ENCODE measurements at regions not wholly inside any gene's neighbourhood (a gene's known extent, or its start where the extent isn't known, plus 50 kb on each side); places are given as distances from the start of the nearest gene placed in this dataset.

- TF ChIP-seq POLR2A (IDR thresholded peaks at IDR 0.05) (no peak), CTCF (IDR thresholded peaks at IDR 0.05) (no peak)
Observed at GRCh38 chr18:53657257-53657656, 567.2 kb downstream of the MBD2 start.
